GM19452 (cell line): ENCODE measurements at regions not wholly inside any gene's neighbourhood (a gene's known extent, or its start where the extent isn't known, plus 50 kb on each side); places are given as distances from the start of the nearest gene placed in this dataset.
"Not testable (repeated sequence)": the region's sequence is repeated elsewhere in the genome, so short reads cannot be mapped to it uniquely, and the experiment has no call there.

ENCODE experiments used
- ATAC-seq: cut with Tn5 transposase; IDR thresholded peaks from one replicate; pipeline ENCODE4 v1.9.1; 2021; ENCODE audit not compliant: unreplicated experiment

GRCh38 chr6:112920994-112921393 lies 573.9 kb downstream of the RFPL4B start:
- ATAC-seq, result no peak

- no peak for ATAC-seq
Measured at GRCh38 chr6:112923940-112924587, 576.9 kb downstream of the RFPL4B start.

GRCh38 chr6:112925702-112926101 lies 578.6 kb downstream of the RFPL4B start:
- ATAC-seq, result no peak

- no peak for ATAC-seq
Measured at GRCh38 chr6:112927641-112928320, 580.7 kb downstream of the RFPL4B start.

- no peak for ATAC-seq
Measured at GRCh38 chr6:112929641-112930040, 582.5 kb downstream of the RFPL4B start.

GRCh38 chr6:112931832-112932231 lies 584.7 kb downstream of the RFPL4B start:
- ATAC-seq, result no peak

GRCh38 chr6:112933947-112934346 lies 586.8 kb downstream of the RFPL4B start:
- ATAC-seq, result no peak

- ATAC-seq, result no peak
Measured at GRCh38 chr6:112934433-112935327, 587.5 kb downstream of the RFPL4B start.

- no peak for ATAC-seq
Measured at GRCh38 chr6:112935402-112936078, 588.4 kb downstream of the RFPL4B start.

GRCh38 chr6:112936079-112936472 lies 588.9 kb downstream of the RFPL4B start:
- ATAC-seq, result no peak

- ATAC-seq, result no peak
Measured at GRCh38 chr6:112936504-112936903, 589.4 kb downstream of the RFPL4B start.

- not testable (repeated sequence) for ATAC-seq
Measured at GRCh38 chr6:112937690-112938089, 590.6 kb downstream of the RFPL4B start.

GRCh38 chr6:112938650-112939049 lies 591.5 kb downstream of the RFPL4B start:
- ATAC-seq, result no peak

- ATAC-seq, result no peak
Measured at GRCh38 chr6:112939563-112939962, 592.4 kb downstream of the RFPL4B start.

- no peak for ATAC-seq
Measured at GRCh38 chr6:112941613-112942012, 594.5 kb downstream of the RFPL4B start.

- ATAC-seq, result no peak
Measured at GRCh38 chr6:112946051-112946450, 598.9 kb downstream of the RFPL4B start.

- ATAC-seq, result no peak
Measured at GRCh38 chr6:112947507-112947906, 600.4 kb downstream of the RFPL4B start.

- no peak for ATAC-seq
Measured at GRCh38 chr6:112951829-112952228, 604.7 kb downstream of the RFPL4B start.

- ATAC-seq, result not testable (repeated sequence)
Measured at GRCh38 chr6:112955743-112956142, 608.6 kb downstream of the RFPL4B start.

- no peak for ATAC-seq
Measured at GRCh38 chr6:112956696-112957535, 609.8 kb downstream of the RFPL4B start.
